ENCODE measurements at regions not wholly inside any gene's neighbourhood (a gene's known extent, or its start where the extent isn't known, plus 50 kb on each side); places are given as distances from the start of the nearest gene placed in this dataset.

DNA sequence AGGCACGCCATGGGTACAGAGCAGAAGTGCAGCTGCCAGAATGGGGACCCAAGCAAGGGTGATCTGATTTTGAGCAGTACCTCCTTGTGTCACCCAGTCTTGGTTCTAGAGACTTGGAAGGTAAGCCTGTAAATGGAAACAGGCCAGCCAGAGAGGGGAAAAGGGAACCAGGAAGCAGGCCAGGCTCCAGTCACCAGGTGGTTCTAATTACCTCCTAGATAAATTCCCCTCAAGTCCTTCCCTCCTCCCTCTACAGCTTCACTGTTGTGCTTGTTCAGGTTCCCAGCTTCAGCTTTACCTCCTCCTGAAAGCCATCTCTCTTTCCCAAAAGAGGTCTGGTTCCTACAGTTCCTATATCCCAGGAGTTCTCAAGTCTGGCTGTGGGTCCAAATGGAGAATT, 58.8 kb upstream of the SLC7A14 start:
- no peak overlapping the region for H3K4me3 ChIP-seq (ENCODE audit: low read depth in 2 of 2, low read length in 2 of 2)
- intact Hi-C loops (cut with micrococcal nuclease; ENCODE audit: unreplicated experiment), result no loop called here
- no TSS peak for BruUV-seq (replicated peaks)
- TF ChIP-seq, protein P1, sequence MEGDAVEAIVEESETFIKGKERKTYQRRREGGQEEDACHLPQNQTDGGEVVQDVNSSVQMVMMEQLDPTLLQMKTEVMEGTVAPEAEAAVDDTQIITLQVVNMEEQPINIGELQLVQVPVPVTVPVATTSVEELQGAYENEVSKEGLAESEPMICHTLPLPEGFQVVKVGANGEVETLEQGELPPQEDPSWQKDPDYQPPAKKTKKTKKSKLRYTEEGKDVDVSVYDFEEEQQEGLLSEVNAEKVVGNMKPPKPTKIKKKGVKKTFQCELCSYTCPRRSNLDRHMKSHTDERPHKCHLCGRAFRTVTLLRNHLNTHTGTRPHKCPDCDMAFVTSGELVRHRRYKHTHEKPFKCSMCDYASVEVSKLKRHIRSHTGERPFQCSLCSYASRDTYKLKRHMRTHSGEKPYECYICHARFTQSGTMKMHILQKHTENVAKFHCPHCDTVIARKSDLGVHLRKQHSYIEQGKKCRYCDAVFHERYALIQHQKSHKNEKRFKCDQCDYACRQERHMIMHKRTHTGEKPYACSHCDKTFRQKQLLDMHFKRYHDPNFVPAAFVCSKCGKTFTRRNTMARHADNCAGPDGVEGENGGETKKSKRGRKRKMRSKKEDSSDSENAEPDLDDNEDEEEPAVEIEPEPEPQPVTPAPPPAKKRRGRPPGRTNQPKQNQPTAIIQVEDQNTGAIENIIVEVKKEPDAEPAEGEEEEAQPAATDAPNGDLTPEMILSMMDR (IDR thresholded peaks at IDR 0.05), result no peak
- no peak for TF ChIP-seq REST (IDR thresholded peaks at IDR 0.05; ENCODE audit: insufficient read depth in 1 of 2, low read depth in 2 of 2, low read length in 1 of 2)
- TF ChIP-seq POLR2AphosphoS5 (IDR thresholded peaks at IDR 0.05; ENCODE audit: low read depth, low read length), result no peak
- TF ChIP-seq TCF7L2 (IDR thresholded peaks at IDR 0.05; ENCODE audit: low read depth, low read length), result no peak
- TF ChIP-seq SIN3A (IDR thresholded peaks at IDR 0.05; ENCODE audit: borderline replicate concordance, insufficient read depth, low read depth, low read length), result no peak
- H3K36me3 ChIP-seq (ENCODE audit: control insufficient read depth, insufficient read depth, low read length), result no peaks in the 10 kb centered on the region
- no peaks in the 10 kb centered on the region for H3K9me3 ChIP-seq (ENCODE audit: control insufficient read depth, insufficient read depth, low read depth, low read length)
- H3K27me3 ChIP-seq (ENCODE audit: control insufficient read depth, insufficient read depth, low read length), result no peaks in the 10 kb centered on the region
- no peak overlapping the region for H3K27ac ChIP-seq (ENCODE audit: low read length)
- ATAC-seq (no peak), DNase-seq (ENCODE audit: low read depth, low spot score) (no peak)
- H3K4me1 ChIP-seq (ENCODE audit: control insufficient read depth, insufficient read depth, low read length), result no peaks in the 10 kb centered on the region
- CTCF ChIA-PET, result no interaction called here
- in situ Hi-C loops (cut with HindIII; ENCODE audit: low pct_unique_long_range_greater_than_20kb, low sequenced_read_pairs), result no loop called here
- POLR2A ChIA-PET, result interaction anchor here (0.6 kb wide), 1 partner anchor 410 kb away, joined by 3 read pairs; no protein-coding TSS in a partner anchor

- Histone ChIP-seq H3K36me3 (ENCODE audit: control insufficient read depth, insufficient read depth, low read length) (no peaks in the 10 kb centered on the region), H3K27me3 (ENCODE audit: control insufficient read depth, insufficient read depth, low read length) (no peaks in the 10 kb centered on the region), H3K27ac (ENCODE audit: low read length) (no peak overlapping the region), H3K9me3 (ENCODE audit: control insufficient read depth, insufficient read depth, low read depth, low read length) (no peaks in the 10 kb centered on the region), H3K4me3 (ENCODE audit: low read depth in 2 of 2, low read length in 2 of 2) (no peak overlapping the region), H3K4me1 (ENCODE audit: control insufficient read depth, insufficient read depth, low read length) (no peaks in the 10 kb centered on the region)
- BruUV-seq (replicated peaks), result no TSS peak
- no peak for ATAC-seq
- intact Hi-C loops (cut with micrococcal nuclease; ENCODE audit: unreplicated experiment), result no loop called here
- TF ChIP-seq SIN3A (IDR thresholded peaks at IDR 0.05; ENCODE audit: borderline replicate concordance, insufficient read depth, low read depth, low read length) (no peak), TCF7L2 (IDR thresholded peaks at IDR 0.05; ENCODE audit: low read depth, low read length) (no peak), REST (IDR thresholded peaks at IDR 0.05; ENCODE audit: insufficient read depth in 1 of 2, low read depth in 2 of 2, low read length in 1 of 2) (no peak)
- no peak for DNase-seq (ENCODE audit: low read depth, low spot score)
- POLR2A ChIA-PET, result no interaction called here
- CTCF ChIA-PET, result interaction anchor here (0.5 kb wide), 1 partner anchor 351 kb away, joined by 4 read pairs; no protein-coding TSS in a partner anchor
- in situ Hi-C loops (cut with HindIII; ENCODE audit: low pct_unique_long_range_greater_than_20kb, low sequenced_read_pairs), result no loop called here
These were observed 58.0 kb upstream of the SLC7A14 start for GRCh38 chr3:170643831-170644230.

All from Panc1 (cell line).